Kidney epithelial cell (primary cell): ENCODE measurements at regions not wholly inside any gene's neighbourhood (a gene's known extent, or its start where the extent isn't known, plus 50 kb on each side); places are given as distances from the start of the nearest gene placed in this dataset.

ENCODE experiments used
- DNase-seq: peaks from one replicate; pipeline ENCODE4 v3.0.0-alpha.2; 2010; ENCODE audit warnings: low read depth
- H3K27me3 ChIP-seq: 2 replicates; pipeline ENCODE4 v1.6.0; 2011; ENCODE audit warnings: low read length; ENCODE audit not compliant: control insufficient read depth, insufficient read depth
- H3K36me3 ChIP-seq: 2 replicates; pipeline ENCODE4 v1.5.1; 2011; ENCODE audit warnings: low read length; ENCODE audit not compliant: control insufficient read depth, insufficient read depth
- H3K4me3 ChIP-seq: 2 replicates; pipeline ENCODE4 v1.5.1; 2011; ENCODE audit warnings: low read depth, mild to moderate bottlenecking, control low read depth, low read length
- TF ChIP-seq, protein P1 (sequence below): IDR thresholded peaks from 2 replicates; pipeline ENCODE4 v1.5.1; 2011; ENCODE audit warnings: mild to moderate bottlenecking, moderate library complexity, low read length, control low read depth, inconsistent platforms; ENCODE audit not compliant: insufficient read depth, poor library complexity, severe bottlenecking

DNA sequence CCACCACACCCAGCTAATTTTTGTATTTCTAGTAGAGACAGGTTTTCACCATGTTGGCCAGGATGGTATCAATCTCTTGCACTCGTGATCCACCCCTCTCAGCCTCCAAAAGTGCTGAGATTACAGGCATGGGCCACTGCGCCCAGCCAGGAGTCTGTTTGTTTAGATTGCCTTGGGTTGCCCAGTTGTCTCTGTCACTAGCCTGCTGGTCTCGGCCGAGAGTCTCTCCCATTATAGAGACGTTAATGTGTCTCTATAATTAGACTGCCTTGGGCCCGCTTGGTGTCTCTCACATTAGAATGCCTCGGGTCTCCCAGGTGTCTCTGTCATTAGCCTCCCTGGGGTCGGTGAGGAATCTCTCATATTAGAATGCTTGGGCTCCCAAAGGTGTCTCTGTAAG lies 1533.6 kb downstream of the UQCRFS1 start:
- no peak for DNase-seq
- H3K4me3 ChIP-seq, result no peak overlapping the region
- no peaks in the 10 kb centered on the region for H3K27me3 ChIP-seq
- no peaks in the 10 kb centered on the region for H3K36me3 ChIP-seq
- TF ChIP-seq, protein P1, sequence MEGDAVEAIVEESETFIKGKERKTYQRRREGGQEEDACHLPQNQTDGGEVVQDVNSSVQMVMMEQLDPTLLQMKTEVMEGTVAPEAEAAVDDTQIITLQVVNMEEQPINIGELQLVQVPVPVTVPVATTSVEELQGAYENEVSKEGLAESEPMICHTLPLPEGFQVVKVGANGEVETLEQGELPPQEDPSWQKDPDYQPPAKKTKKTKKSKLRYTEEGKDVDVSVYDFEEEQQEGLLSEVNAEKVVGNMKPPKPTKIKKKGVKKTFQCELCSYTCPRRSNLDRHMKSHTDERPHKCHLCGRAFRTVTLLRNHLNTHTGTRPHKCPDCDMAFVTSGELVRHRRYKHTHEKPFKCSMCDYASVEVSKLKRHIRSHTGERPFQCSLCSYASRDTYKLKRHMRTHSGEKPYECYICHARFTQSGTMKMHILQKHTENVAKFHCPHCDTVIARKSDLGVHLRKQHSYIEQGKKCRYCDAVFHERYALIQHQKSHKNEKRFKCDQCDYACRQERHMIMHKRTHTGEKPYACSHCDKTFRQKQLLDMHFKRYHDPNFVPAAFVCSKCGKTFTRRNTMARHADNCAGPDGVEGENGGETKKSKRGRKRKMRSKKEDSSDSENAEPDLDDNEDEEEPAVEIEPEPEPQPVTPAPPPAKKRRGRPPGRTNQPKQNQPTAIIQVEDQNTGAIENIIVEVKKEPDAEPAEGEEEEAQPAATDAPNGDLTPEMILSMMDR, result no peak

DNA sequence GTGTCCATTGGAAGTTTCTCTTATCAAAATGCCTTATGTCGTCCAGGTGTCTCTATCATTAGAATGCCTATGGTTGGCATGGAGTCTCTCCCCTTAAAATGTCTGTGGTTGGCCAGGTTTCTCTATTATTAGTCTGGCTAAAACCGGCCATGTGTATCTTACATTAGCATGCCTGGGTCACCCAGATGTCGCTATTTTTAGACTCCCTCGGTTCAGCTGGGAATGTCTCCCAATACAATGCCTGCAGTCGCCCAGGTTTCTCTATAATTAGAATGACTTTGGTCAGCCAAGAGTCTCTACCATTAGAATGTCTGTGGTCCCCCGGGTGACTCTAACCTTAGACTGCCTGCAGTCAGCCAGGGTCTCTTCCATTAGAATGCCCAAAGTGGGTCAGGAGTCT lies 1536.1 kb downstream of the UQCRFS1 start:
- Histone ChIP-seq H3K36me3 (no peaks in the 10 kb centered on the region), H3K27me3 (no peaks in the 10 kb centered on the region), H3K4me3 (no peak overlapping the region)
- TF ChIP-seq, protein P1, result no peak
- no peak for DNase-seq

DNA sequence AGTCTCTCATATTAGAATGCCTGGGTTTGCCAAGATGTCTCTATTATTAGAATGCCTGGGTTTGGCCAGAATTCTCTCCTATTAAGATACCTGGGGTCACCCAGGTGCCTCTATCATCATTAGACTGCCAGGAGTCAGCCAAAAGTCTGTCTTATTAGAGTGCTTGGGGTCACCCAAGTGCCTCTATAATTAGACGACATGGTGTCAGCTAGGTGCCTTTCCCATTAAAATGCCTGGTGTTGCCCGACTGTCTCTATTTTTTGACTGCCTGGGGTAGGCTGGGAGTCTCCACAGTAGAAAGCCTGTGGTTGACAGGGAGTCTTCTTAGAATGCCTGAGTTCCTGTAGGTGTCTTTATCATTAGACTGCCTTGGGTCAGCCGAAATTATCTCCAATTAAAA lies 1536.6 kb downstream of the UQCRFS1 start:
- no peaks in the 10 kb centered on the region for H3K36me3 ChIP-seq
- no peak for DNase-seq
- H3K27me3 ChIP-seq, result no peaks in the 10 kb centered on the region
- TF ChIP-seq, protein P1, result no peak
- H3K4me3 ChIP-seq, result no peak overlapping the region

DNA sequence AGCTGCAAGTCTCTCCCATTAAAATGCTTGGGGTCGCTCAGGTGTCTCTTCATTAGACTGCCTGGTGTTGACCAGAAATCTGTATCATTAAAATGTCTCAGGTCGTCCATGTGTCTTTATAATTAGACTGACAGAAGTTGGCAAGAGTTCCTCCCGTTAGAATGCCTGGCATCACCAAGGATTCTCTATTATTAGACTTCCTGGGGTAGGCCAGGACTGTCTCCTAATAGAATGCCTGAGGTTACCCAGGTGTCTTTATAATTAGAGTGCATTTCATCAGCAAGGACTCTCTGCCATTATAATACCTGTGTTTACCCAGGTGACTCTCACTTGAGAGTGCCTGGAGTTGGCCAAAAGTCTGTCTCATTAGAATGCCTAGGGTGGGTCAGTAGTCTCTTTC lies 1537.2 kb downstream of the UQCRFS1 start:
- Histone ChIP-seq H3K36me3 (no peaks in the 10 kb centered on the region), H3K27me3 (no peaks in the 10 kb centered on the region), H3K4me3 (no peak overlapping the region)
- TF ChIP-seq, protein P1, result no peak
- no peak for DNase-seq

DNA sequence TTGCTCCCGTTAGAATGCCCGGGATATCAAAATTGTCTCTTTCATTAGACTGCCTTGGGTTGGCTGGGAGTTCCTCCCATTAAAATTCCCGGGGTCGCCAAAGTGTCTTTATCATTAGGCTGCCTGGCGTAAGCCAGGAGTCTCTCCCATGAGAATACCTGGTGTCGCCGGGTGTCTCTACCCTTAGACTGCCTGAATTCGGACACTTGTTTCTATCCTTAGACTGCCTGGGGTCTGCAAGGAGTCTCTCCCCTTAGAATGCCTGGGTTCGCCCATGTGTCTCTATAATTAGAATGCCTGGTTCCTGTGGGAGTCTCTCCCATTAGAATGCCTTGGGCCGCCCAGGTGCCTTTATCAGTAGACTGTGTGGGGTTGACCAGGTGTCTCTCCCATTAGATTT lies 1538.2 kb downstream of the UQCRFS1 start:
- Histone ChIP-seq H3K36me3 (no peaks in the 10 kb centered on the region), H3K4me3 (no peak overlapping the region), H3K27me3 (no peaks in the 10 kb centered on the region)
- TF ChIP-seq, protein P1, result no peak
- no peak for DNase-seq

DNA sequence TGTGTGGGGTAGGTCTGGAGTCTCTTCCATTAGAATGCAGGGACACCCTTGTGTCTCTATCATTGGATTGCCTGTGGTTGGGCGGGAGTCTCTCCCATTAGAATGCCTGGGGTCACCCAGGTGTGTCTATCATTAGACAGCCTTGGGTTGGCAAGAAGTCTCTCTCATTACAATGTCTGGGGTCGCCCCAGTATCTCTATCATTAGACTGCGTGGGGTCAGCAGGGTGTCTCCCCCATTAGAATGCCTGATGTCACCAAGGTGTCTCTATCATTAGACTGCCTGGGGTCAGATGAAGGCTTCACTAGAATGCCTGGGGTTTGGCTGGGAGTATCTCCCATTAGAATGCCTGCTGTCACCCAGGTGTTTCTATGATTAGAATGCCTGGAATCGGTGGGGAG lies 1539.0 kb downstream of the UQCRFS1 start:
- no peaks in the 10 kb centered on the region for H3K36me3 ChIP-seq
- H3K27me3 ChIP-seq, result no peaks in the 10 kb centered on the region
- no peak overlapping the region for H3K4me3 ChIP-seq
- DNase-seq, result no peak
- TF ChIP-seq, protein P1, result no peak
